Dendritic cell treated with granulocyte-macrophage colony-stimulating factor and Interleukin-4, amounts not matched to agents 40 ng/mL and 50 ng/mL, for 4 days (primary cell): ENCODE measurements at regions not wholly inside any gene's neighbourhood (a gene's known extent, or its start where the extent isn't known, plus 50 kb on each side); places are given as distances from the start of the nearest gene placed in this dataset.

Experiments
- H3K27ac Mint-ChIP-seq: one replicate; pipeline ENCODE4 v1.8.0; 2022; ENCODE audit warnings: mild to moderate bottlenecking, mixed read lengths
- H3K27me3 Mint-ChIP-seq: one replicate; pipeline ENCODE4 v1.8.0; 2022; ENCODE audit warnings: mild to moderate bottlenecking, mixed read lengths
- H3K36me3 Mint-ChIP-seq: one replicate; pipeline ENCODE4 v1.8.0; 2022; ENCODE audit warnings: low read depth, mixed read lengths
- H3K4me1 Mint-ChIP-seq: one replicate; pipeline ENCODE4 v1.8.0; 2022; ENCODE audit warnings: low read depth, mixed read lengths
- H3K4me3 Mint-ChIP-seq: one replicate; pipeline ENCODE4 v1.8.0; 2022; ENCODE audit warnings: mild to moderate bottlenecking, moderate library complexity, mixed read lengths
- H3K9me3 Mint-ChIP-seq: one replicate; pipeline ENCODE4 v1.8.0; 2022; ENCODE audit warnings: mixed read lengths
- intact Hi-C: fragments of 100-400 bp; cut with micrococcal nuclease; formaldehyde crosslinking; loops from one replicate; pipeline ENCODE4 v1.15.0; 2022

DNA sequence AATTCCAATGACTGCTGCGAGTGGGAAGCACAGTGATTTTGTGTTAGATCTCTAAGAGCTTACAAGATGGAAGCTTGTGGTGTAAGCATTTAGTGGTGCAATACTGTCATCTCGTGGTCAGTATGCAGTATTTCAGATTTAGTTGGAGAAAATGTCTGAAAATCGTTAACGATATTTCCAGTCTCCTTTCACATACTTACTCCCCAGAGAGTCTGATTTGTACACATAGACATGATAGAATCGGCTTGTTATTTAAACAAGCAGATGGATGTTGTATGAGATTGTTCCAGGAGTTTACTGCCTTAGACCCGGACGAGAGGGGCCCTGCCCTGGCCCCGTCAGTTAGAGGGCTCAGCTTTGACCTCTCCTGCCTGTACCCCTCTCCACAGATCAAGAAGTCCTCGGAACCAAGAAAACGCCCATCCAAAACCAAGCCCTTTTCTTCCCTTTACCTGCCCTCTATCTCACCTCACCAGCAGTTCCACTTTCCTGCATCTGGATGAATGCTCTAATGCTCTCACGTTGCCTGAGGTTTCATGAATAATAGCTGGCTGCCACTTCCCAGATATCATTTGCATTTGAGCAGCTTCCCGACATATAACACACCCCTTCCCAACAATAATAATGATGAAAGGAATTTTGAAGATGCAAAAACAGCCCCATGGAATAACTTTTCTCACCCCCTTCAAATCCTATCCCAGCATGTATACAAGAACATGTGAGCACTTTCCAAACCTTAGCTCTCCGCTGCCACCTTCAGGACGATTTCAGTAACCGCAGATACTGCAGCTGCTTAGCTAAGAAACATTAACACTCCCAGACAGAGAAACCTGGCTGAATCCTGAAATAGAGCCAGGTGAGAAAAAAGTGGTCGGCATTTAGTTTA is 247.3 kb downstream of the LTN1 start:
- Mint-ChIP-seq H3K27me3 (no peaks in the 10 kb centered on the region), H3K9me3 (no peaks in the 10 kb centered on the region), H3K4me1 (no peaks in the 10 kb centered on the region), H3K4me3 (no peak overlapping the region), H3K36me3 (no peaks in the 10 kb centered on the region), H3K27ac (no peak overlapping the region)
- intact Hi-C loops, result loop anchor here (1.0 to 10.0 kb wide), 7 partner anchors 192 to 1971 kb away; no protein-coding TSS in a partner anchor

DNA sequence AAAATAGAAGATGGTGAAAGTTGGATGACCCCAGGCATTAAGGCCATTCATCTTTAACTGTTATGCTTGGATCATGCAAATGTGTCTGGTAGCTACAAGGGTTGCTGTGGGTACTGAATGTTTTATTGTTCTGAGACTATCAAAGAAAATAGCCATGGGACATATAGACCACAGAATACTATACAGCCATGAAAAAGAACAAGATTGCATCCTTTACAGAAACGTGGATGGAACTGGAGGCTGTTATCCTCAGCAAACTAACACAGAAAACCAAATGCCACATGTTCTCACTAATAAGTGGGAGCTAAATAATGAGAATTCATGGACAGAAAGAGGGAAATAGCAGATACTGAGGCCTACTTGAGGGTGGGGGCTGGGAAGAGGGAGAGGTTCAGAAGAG is 249.0 kb downstream of the LTN1 start:
- no peak overlapping the region for H3K4me3 Mint-ChIP-seq
- H3K36me3 Mint-ChIP-seq, result no peaks in the 10 kb centered on the region
- H3K27me3 Mint-ChIP-seq, result no peaks in the 10 kb centered on the region
- no peaks in the 10 kb centered on the region for H3K9me3 Mint-ChIP-seq
- no peaks in the 10 kb centered on the region for H3K4me1 Mint-ChIP-seq
- H3K27ac Mint-ChIP-seq, result no peak overlapping the region
- intact Hi-C loops, result loop anchor here (2.0 to 10.0 kb wide), 4 partner anchors 409 to 1969 kb away; no protein-coding TSS in a partner anchor

GRCh38 chr21:28742527-28742926 is 250.2 kb downstream of the LTN1 start:
- intact Hi-C loops, result loop anchor here (10.0 kb wide), 3 partner anchors 408 to 1968 kb away; no protein-coding TSS in a partner anchor
- Mint-ChIP-seq H3K9me3 (no peaks in the 10 kb centered on the region), H3K27me3 (no peaks in the 10 kb centered on the region), H3K36me3 (no peaks in the 10 kb centered on the region), H3K4me1 (no peaks in the 10 kb centered on the region), H3K4me3 (no peak overlapping the region), H3K27ac (no peak overlapping the region)

GRCh38 chr21:28740125-28740524 is 252.6 kb downstream of the LTN1 start:
- Mint-ChIP-seq H3K4me1 (no peaks in the 10 kb centered on the region), H3K27me3 (no peaks in the 10 kb centered on the region), H3K27ac (no peak overlapping the region), H3K4me3 (no peak overlapping the region), H3K36me3 (no peaks in the 10 kb centered on the region), H3K9me3 (no peaks in the 10 kb centered on the region)
- intact Hi-C loops, result loop anchor here (10.0 kb wide), 3 partner anchors 405 to 1965 kb away; no protein-coding TSS in a partner anchor

DNA sequence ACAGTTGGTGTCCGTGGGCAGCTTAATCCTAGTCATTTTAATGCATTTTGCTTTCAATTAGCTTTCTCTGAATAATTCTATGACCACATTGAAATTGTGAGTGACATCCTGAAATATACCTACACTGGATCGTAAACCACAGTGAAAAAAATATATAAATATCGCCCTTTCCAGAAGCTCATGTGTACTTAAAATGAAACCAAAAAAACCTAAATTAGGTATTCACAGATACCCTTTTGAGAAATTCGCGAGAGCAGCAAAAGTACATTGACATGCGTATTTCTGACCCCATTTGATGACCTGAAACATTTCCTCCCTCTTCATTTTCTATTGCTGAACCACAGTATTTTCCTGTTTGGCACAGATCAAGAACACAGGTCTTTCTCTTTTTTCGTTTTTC is 253.8 kb downstream of the LTN1 start:
- no peaks in the 10 kb centered on the region for H3K9me3 Mint-ChIP-seq
- intact Hi-C loops, result no loop called here
- no peaks in the 10 kb centered on the region for H3K27me3 Mint-ChIP-seq
- H3K4me1 Mint-ChIP-seq, result no peaks in the 10 kb centered on the region
- H3K4me3 Mint-ChIP-seq, result no peak overlapping the region
- H3K27ac Mint-ChIP-seq, result no peak overlapping the region
- H3K36me3 Mint-ChIP-seq, result no peaks in the 10 kb centered on the region

GRCh38 chr21:28738420-28738704 is 254.3 kb downstream of the LTN1 start:
- Mint-ChIP-seq H3K4me1 (no peaks in the 10 kb centered on the region), H3K36me3 (no peaks in the 10 kb centered on the region), H3K4me3 (no peak overlapping the region), H3K27me3 (no peaks in the 10 kb centered on the region), H3K27ac (no peak overlapping the region), H3K9me3 (no peaks in the 10 kb centered on the region)
- intact Hi-C loops, result no loop called here

- Mint-ChIP-seq H3K27me3 (no peaks in the 10 kb centered on the region), H3K27ac (no peak overlapping the region), H3K4me1 (no peaks in the 10 kb centered on the region), H3K9me3 (no peaks in the 10 kb centered on the region), H3K36me3 (no peaks in the 10 kb centered on the region), H3K4me3 (no peak overlapping the region)
- intact Hi-C loops, result no loop called here
Observed at GRCh38 chr21:28737674-28738419, 254.8 kb downstream of the LTN1 start.

GRCh38 chr21:28734522-28735175 is 258.0 kb downstream of the LTN1 start:
- H3K36me3 Mint-ChIP-seq, result no peaks in the 10 kb centered on the region

GRCh38 chr21:28731700-28732321 is 260.9 kb downstream of the LTN1 start:
- no peaks in the 10 kb centered on the region for H3K36me3 Mint-ChIP-seq
- peaks cover 8% of the 10 kb centered on the region for H3K4me1 Mint-ChIP-seq
- H3K27ac Mint-ChIP-seq, result no peak overlapping the region
- no peaks in the 10 kb centered on the region for H3K9me3 Mint-ChIP-seq
- no peak overlapping the region for H3K4me3 Mint-ChIP-seq
- intact Hi-C loops, result no loop called here
- no peaks in the 10 kb centered on the region for H3K27me3 Mint-ChIP-seq

More at GRCh38 chr21:28734522-28735175, 258.0 kb downstream of the LTN1 start:
- Mint-ChIP-seq H3K9me3 (no peaks in the 10 kb centered on the region), H3K27ac (no peak overlapping the region), H3K27me3 (no peaks in the 10 kb centered on the region), H3K4me1 (peaks cover 8% of the 10 kb centered on the region), H3K4me3 (no peak overlapping the region)
- intact Hi-C loops, result no loop called here

- intact Hi-C loops, result no loop called here
- Mint-ChIP-seq H3K27me3 (no peaks in the 10 kb centered on the region), H3K9me3 (no peaks in the 10 kb centered on the region), H3K4me3 (no peak overlapping the region), H3K36me3 (no peaks in the 10 kb centered on the region), H3K4me1 (peaks cover 8% of the 10 kb centered on the region), H3K27ac (no peak overlapping the region)
Observed at GRCh38 chr21:28729887-28730286, 262.8 kb downstream of the LTN1 start.

DNA sequence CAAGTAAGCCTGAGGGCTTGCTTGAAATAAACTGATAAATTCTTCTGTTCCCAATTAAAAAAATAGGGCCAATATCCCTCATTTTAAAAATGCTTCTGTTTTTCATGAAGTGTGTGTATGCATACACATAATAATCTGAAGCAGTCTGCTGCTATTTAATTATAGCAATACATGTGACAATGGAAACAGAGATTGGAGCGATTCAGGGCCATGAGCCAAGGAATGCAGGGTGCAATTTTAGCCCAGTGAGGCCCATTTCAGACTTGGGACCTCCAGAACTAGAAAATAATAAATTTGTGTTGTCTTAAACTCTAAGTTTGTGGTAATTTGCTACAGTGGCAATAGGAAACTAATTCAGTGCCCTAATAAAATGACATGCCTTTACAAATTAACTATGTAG is 264.9 kb downstream of the LTN1 start:
- no peak overlapping the region for H3K4me3 Mint-ChIP-seq
- H3K36me3 Mint-ChIP-seq, result no peaks in the 10 kb centered on the region
- H3K9me3 Mint-ChIP-seq, result no peaks in the 10 kb centered on the region
- intact Hi-C loops, result no loop called here
- no peak overlapping the region for H3K27ac Mint-ChIP-seq
- no peaks in the 10 kb centered on the region for H3K27me3 Mint-ChIP-seq
- peaks cover 8% of the 10 kb centered on the region for H3K4me1 Mint-ChIP-seq

DNA sequence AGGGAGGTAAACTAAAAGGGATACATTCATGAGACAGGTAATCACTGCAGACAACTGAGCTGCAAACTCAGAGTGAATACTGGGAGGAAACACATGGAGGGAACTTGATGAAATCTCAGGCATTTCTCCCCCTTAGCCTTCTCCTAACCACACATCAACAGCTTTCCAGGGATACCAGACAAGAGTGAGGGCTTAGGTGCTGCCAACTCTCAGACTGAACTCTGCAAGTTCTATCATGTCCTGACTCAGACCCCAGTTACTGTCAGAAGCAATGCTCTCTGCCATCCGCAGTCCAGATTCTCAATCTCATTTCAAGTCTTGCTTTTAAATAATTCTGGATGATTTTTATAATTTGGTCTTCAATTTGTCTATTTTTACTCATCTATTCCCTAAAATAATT is 267.3 kb downstream of the LTN1 start:
- Mint-ChIP-seq H3K9me3 (no peaks in the 10 kb centered on the region), H3K27me3 (no peaks in the 10 kb centered on the region), H3K36me3 (no peaks in the 10 kb centered on the region), H3K4me3 (no peak overlapping the region), H3K27ac (no peak overlapping the region), H3K4me1 (no peaks in the 10 kb centered on the region)
- intact Hi-C loops, result no loop called here

GRCh38 chr21:28723646-28724045 is 269.0 kb downstream of the LTN1 start:
- H3K4me1 Mint-ChIP-seq, result no peaks in the 10 kb centered on the region
- no peak overlapping the region for H3K4me3 Mint-ChIP-seq
- intact Hi-C loops, result no loop called here
- no peak overlapping the region for H3K27ac Mint-ChIP-seq
- no peaks in the 10 kb centered on the region for H3K27me3 Mint-ChIP-seq
- H3K36me3 Mint-ChIP-seq, result no peaks in the 10 kb centered on the region
- no peaks in the 10 kb centered on the region for H3K9me3 Mint-ChIP-seq

DNA sequence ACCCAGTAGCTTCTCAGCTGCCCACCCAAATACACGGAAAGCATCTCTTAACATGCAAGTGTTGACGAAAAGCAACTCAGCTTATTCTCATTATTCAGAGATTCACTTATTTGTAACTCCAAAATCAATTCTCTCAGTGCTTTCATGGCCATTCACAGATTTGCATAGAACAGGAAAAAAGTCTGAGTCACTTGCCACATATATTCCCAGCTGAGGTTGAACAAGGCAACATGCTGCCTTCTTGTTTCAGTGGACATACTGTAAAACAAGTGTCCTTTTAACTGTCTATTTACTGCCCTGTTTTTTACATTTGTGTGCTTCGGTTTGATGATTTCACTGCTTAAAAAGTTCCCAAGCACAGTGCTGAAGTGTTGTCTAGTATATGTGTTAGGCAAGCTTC is 273.0 kb downstream of the LTN1 start:
- intact Hi-C loops, result no loop called here
- Mint-ChIP-seq H3K27ac (no peak overlapping the region), H3K27me3 (no peaks in the 10 kb centered on the region)

More for the DNA sequence above, 273.0 kb downstream of the LTN1 start:
- peaks cover 8% of the 10 kb centered on the region for H3K9me3 Mint-ChIP-seq
- no peak overlapping the region for H3K4me3 Mint-ChIP-seq
- no peaks in the 10 kb centered on the region for H3K36me3 Mint-ChIP-seq
- H3K4me1 Mint-ChIP-seq, result no peaks in the 10 kb centered on the region
